ENCODE measurements at regions not wholly inside any gene's neighbourhood (a gene's known extent, or its start where the extent isn't known, plus 50 kb on each side); places are given as distances from the start of the nearest gene placed in this dataset.

DNA sequence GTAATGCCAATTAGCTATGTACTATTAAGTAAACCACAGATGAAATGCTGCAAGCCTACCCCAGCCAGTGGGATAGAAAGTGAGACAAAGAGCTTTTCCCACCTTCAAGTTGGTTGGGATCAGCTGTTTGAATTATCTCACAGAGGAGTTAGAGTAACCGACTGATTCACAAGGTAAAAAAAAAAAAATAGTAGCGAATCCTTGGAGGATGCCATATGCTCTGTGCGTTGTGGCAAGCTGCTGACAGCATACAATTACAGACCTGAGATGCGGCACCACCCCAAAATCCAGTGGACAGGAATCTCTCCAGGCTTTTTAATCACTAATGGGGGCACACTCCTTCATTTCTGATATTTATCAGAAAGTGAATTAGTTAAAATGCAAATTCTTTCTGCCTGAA lies 157.0 kb upstream of the RMST start:
- TF ChIP-seq, protein P1, sequence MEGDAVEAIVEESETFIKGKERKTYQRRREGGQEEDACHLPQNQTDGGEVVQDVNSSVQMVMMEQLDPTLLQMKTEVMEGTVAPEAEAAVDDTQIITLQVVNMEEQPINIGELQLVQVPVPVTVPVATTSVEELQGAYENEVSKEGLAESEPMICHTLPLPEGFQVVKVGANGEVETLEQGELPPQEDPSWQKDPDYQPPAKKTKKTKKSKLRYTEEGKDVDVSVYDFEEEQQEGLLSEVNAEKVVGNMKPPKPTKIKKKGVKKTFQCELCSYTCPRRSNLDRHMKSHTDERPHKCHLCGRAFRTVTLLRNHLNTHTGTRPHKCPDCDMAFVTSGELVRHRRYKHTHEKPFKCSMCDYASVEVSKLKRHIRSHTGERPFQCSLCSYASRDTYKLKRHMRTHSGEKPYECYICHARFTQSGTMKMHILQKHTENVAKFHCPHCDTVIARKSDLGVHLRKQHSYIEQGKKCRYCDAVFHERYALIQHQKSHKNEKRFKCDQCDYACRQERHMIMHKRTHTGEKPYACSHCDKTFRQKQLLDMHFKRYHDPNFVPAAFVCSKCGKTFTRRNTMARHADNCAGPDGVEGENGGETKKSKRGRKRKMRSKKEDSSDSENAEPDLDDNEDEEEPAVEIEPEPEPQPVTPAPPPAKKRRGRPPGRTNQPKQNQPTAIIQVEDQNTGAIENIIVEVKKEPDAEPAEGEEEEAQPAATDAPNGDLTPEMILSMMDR (IDR thresholded peaks at IDR 0.05; ENCODE audit: extremely low read depth in 1 of 2, insufficient read depth in 1 of 2, low read depth in 1 of 2, low read length in 2 of 2) = no peak
- no peak for TF ChIP-seq GATA2 (IDR thresholded peaks at IDR 0.05; ENCODE audit: insufficient read depth, insufficient read length, low read depth, low read length)
- TF ChIP-seq, protein P2, sequence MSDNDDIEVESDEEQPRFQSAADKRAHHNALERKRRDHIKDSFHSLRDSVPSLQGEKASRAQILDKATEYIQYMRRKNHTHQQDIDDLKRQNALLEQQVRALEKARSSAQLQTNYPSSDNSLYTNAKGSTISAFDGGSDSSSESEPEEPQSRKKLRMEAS (IDR thresholded peaks at IDR 0.05; ENCODE audit: insufficient read depth, insufficient read length) = no peak
- no peak for TF ChIP-seq FOS (IDR thresholded peaks at IDR 0.05; ENCODE audit: borderline replicate concordance, insufficient read depth, low read length)
- TF ChIP-seq MYC (IDR thresholded peaks at IDR 0.05; ENCODE audit: low read depth, low read length) = no peak
- TF ChIP-seq JUN (IDR thresholded peaks at IDR 0.05; ENCODE audit: borderline replicate concordance, insufficient read depth, insufficient read length, low read depth) = no peak
- TF ChIP-seq POLR2AphosphoS5 (IDR thresholded peaks at IDR 0.05; ENCODE audit: insufficient read depth, low read depth, low read length) = no peak
- TF ChIP-seq EZH2 (IDR thresholded peaks at IDR 0.05; ENCODE audit: borderline replicate concordance, low read depth, low read length, severe bottlenecking) = no peak
- no peak for TF ChIP-seq POLR2A (IDR thresholded peaks at IDR 0.05; ENCODE audit: low read depth, low read length)
- CTCF ChIA-PET = interaction anchor here (1.4 kb wide), 1 partner anchor 319 kb away, joined by 7 read pairs; no protein-coding TSS in a partner anchor

More for the DNA sequence above, 157.0 kb upstream of the RMST start:
- DNase-seq (ENCODE audit: low read depth, low spot score) (no peak), FAIRE-seq (no peak)
- Histone ChIP-seq H3K9me3 (replicated peaks; ENCODE audit: control insufficient read depth, insufficient read depth, low read length) (no peaks in the 10 kb centered on the region), H3K4me2 (ENCODE audit: insufficient read depth, low read length) (no peak overlapping the region), H3K9ac (replicated peaks; ENCODE audit: extremely low read depth, insufficient read depth, low read length) (no peak overlapping the region), H3K36me3 (ENCODE audit: control insufficient read depth in 2 of 2, extremely low read depth in 1 of 2, insufficient read depth in 2 of 2, low read length in 2 of 2) (no peaks in the 10 kb centered on the region), H3K79me2 (ENCODE audit: control insufficient read depth, insufficient read depth, low read length) (no peaks in the 10 kb centered on the region), H3K9me1 (replicated peaks; ENCODE audit: control insufficient read depth, extremely low read depth, insufficient read depth, low read length) (no peaks in the 10 kb centered on the region), H3K4me3 (replicated peaks in 1 of 3; ENCODE audit: insufficient read depth in 1 of 3, low read depth in 1 of 3, low read length in 3 of 3) (no peak overlapping the region), H3K27ac (ENCODE audit: insufficient read depth, low read depth, low read length) (no peak overlapping the region), H2AFZ (ENCODE audit: low read depth, low read length) (no peak overlapping the region), H3K4me1 (ENCODE audit: control insufficient read depth, extremely low read depth, insufficient read depth, low read length) (no peaks in the 10 kb centered on the region), H4K20me1 (replicated peaks; ENCODE audit: control insufficient read depth, extremely low read depth, insufficient read depth, low read length) (no peaks in the 10 kb centered on the region), H3K27me3 (ENCODE audit: control insufficient read depth in 2 of 2, insufficient read depth in 2 of 2, low read length in 2 of 2) (peaks cover 0 to 1% of the 10 kb centered on the region in 2 experiments)
- BruUV-seq (replicated peaks) = no TSS peak
- dilution Hi-C loops (cut with MboI; ENCODE audit: extremely low pct_ligation_motif_present, low sequenced_read_pairs) (no loop called here), intact Hi-C loops (cut with micrococcal nuclease) (no loop called here)
- POLR2A ChIA-PET = no interaction called here
